ENCODE measurements at regions not wholly inside any gene's neighbourhood (a gene's known extent, or its start where the extent isn't known, plus 50 kb on each side); places are given as distances from the start of the nearest gene placed in this dataset.

DNA sequence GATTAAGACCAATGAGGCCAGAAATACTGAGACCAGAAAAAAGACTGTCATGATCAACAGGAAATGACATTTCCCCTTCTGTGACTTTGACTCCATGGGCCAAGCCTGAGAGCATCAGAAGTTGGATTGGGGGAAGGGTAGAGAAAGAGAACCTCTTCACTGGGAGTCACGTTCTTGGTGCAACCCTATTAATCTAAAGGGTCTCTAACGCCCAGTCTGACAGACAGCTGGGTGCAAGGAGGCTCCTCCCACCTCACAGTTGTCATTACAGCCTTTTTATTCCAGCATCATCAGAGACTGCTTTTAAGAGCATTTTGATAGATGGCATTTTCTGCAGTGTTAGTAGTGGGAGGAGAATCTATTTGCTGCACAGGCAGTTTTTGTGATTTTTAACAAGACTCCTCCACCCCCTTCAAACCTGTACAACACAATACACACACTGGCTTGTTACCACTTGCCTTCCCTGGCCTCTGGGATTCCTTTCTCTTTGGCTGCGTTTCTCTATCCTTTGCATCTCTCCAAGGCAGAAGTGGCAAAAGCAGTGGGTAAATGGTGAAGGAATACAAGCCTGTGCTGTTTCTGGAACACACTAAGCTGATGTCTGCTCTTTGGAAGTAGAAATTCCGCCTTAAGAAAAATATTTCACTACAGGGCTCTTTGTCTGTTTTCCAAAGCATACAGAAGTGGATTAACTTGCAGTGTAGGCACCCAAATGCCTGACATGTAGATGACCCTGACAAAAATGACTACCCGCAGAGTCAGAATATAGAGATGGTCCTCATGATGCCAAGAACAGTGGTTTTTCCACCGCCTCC is 310.4 kb upstream of the ZNF608 start:
- TF ChIP-seq, protein P1, sequence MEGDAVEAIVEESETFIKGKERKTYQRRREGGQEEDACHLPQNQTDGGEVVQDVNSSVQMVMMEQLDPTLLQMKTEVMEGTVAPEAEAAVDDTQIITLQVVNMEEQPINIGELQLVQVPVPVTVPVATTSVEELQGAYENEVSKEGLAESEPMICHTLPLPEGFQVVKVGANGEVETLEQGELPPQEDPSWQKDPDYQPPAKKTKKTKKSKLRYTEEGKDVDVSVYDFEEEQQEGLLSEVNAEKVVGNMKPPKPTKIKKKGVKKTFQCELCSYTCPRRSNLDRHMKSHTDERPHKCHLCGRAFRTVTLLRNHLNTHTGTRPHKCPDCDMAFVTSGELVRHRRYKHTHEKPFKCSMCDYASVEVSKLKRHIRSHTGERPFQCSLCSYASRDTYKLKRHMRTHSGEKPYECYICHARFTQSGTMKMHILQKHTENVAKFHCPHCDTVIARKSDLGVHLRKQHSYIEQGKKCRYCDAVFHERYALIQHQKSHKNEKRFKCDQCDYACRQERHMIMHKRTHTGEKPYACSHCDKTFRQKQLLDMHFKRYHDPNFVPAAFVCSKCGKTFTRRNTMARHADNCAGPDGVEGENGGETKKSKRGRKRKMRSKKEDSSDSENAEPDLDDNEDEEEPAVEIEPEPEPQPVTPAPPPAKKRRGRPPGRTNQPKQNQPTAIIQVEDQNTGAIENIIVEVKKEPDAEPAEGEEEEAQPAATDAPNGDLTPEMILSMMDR (IDR thresholded peaks at IDR 0.05; ENCODE audit: low read depth, low read length), result no peak
- DNase-seq (ENCODE audit: extremely low read depth, low read depth), result no peak

DNA sequence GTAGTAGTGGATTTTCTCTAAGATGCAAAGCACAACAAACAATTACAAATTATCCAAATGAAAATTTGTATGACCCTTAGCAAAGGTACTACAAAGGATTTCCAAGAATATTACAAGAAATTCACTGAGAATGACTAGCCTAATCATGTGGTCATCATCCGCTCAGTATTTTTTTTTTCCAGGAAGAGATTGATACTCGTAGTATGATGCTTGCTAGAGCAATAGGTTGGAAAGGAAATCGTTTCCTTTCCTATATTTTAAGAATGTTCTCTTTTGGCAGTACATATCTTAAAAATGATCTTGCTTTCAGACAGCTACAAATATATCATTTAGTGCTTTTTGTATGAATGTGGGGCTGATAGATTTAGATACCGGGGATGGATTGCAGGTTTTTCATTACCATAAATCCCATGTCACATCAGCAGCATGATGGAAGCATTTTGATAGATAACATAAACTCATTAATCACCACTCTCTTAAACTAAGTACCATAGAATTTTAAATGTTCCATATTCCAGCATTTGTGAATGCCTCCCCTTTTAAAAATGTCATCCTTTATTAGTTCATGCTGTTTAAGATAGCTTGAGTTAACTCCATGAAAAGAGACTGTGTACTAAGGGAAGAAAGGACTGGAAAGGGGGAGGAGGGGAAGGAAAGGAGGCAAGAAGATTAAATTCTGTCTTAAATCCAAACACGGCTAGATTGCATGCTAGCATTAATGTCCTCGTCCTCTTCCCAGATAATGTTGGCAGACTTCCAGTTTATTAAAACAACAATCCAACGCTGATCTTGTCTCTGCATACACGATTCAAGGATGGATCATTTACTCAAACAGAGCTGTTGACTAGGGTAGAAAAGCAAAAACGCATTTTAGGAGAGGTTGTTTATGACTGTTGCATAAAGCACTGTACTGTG is 311.7 kb upstream of the ZNF608 start:
- TF ChIP-seq, protein P1 (IDR thresholded peaks at IDR 0.05; ENCODE audit: low read depth, low read length), result no peak
- DNase-seq (ENCODE audit: extremely low read depth, low read depth), result peak; percentile 29

DNA sequence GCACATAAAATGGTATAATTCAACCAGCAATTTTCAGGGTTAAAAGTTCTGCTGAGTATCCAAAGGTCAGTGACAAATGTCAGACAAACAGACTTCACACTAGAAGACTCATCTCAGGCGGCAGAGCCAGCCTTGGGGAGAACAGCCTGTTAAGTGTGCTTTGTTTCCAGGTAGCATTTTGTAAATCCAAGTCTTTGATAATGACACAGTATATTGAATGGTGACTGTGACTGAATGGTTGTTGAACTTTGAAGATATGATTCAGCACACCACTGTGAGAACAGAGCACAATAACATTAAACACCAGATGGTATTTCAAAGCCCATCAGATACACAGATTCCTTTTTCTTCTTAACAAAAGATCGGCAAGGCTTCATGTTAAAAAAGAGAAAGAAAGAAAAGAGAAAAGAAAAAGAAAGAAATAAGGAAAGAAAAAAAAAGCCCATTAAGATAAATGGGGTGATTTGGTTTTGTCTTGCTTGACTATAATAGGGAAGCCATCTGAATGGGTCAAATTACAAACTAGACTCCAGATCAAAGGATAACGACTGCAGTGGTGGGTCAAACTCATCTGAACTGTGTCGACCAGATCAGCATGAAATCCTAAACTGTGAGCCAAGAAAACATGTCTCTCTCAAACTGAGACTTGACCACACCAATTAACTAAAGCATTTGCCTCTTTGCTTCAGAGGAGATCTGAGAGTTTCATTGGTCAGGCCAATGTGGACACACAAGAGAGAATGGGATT is 313.0 kb upstream of the ZNF608 start:
- TF ChIP-seq, protein P1 (IDR thresholded peaks at IDR 0.05; ENCODE audit: low read depth, low read length), result no peak
- DNase-seq (ENCODE audit: extremely low read depth, low read depth), result no peak

DNA sequence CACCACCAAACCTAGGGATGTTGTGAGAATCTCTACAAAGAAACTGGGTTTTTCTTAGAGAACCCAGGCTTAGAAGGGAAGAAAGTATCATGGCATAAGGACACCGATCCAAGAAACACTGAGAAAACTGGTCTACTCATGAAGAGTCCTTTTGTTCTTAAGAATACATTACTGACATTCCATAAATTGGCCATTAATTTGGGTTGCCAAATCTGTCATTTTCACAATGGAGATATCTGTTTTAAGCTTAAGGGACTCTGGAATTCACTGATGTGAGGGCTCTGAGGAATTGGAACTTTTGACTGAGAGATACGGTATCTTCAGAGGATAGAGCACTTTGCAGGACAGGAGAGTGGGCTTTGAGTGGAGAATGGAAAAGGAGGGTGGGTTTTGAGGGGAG is 315.3 kb upstream of the ZNF608 start:
- TF ChIP-seq, protein P1 (IDR thresholded peaks at IDR 0.05; ENCODE audit: low read depth, low read length), result no peak
- DNase-seq (ENCODE audit: extremely low read depth, low read depth), result no peak

DNA sequence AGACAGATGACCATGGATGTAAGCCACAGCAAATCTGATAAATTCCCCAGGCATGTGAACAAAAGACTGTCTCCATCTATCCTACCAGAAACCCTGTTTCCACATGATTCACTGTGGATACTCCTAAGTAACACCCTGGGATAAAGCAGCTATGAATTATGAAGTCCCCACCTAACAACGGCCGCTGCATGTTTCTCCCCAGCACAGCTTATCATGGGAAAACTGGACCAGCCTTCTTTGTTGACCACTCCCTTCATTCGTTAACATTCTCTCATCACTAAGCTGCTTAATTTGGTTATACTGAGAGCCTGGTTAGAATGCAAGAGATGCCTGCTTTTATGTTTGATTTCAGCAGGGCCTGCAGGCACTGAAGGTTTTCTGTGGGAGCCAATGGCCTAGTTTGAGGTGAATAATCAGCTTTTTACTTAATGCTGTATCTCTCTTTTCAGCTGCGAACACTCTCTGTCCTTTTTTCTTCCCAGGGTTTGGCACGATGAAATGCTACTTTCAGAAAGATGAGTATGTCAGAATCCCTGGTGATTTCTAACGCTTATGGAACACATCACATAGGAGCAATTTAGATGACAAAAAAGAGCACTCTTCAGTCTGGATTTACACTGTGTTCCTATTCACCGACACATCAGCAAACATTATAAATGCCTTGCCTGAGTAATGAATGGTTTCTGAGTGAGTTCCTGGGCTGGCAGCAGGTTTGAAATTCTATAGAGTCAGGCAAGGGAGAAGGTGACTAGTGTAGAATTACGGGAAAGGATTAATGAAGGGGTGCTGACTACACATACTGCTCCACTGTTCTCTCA is 318.4 kb upstream of the ZNF608 start:
- TF ChIP-seq, protein P1 (IDR thresholded peaks at IDR 0.05; ENCODE audit: low read depth, low read length), result no peak

DNA sequence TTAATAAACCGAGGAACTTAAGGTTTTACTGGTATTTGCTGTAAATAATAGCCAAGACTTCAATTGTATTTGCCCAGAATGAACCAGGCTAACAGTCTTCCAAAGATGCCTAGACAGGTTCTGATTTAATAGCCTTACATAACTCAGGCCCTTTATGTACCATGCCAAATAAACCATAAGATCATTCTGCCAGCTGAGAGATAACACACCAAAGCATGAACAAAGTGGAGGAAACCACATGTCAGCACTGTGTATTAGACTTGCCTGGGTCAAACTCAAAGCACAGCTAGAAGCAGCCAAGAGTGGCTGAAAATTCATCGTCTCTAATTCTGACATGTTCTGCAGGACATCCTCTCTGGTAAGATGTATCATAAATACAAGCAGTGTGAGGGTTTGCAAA is 319.3 kb upstream of the ZNF608 start:
- no peak for DNase-seq (ENCODE audit: extremely low read depth, low read depth)
- TF ChIP-seq, protein P1 (IDR thresholded peaks at IDR 0.05; ENCODE audit: low read depth, low read length), result no peak

More for the DNA sequence above, 318.4 kb upstream of the ZNF608 start:
- no peak for DNase-seq (ENCODE audit: extremely low read depth, low read depth)

All from AG09319 (cell line).